ENCODE measurements at regions not wholly inside any gene's neighbourhood (a gene's known extent, or its start where the extent isn't known, plus 50 kb on each side); places are given as distances from the start of the nearest gene placed in this dataset.

DNA sequence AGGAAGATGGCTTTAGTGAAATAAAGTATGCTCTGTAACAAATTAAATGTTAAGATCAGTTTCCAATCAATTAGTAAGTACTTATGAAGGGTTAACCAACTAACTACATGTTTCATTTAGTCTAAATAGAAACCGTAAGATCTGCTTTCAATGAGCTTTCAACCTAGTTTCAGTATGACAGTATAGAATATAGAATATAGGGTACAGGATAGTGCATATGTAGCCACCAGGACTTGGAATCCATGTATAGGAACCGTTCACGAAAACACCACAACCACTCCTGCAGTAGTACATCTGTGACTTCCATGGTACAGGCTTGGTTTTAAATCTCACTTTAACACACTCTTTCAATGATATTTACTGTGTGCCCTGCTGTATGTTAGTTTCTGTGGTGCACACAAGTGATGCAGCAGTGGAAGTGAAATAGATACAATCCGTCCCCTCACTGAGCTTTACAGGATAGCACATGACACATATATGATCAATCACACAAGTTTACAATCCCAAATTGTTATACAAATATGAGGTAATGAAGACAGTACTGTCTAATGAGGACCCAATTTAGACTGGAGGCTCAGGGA is 479.7 kb upstream of the MARCKS start:
- Histone ChIP-seq H3K4me1 (no peaks in the 10 kb centered on the region), H3K27ac (no peak overlapping the region), H3K36me3 (no peaks in the 10 kb centered on the region), H3K27me3 (ENCODE audit: low read depth) (no peaks in the 10 kb centered on the region), H3K4me3 (no peak overlapping the region), H3K9me3 (no peaks in the 10 kb centered on the region)
- intact Hi-C loops (cut with DNase I), result no loop called here
- no peak for ATAC-seq
- TF ChIP-seq, protein P1, sequence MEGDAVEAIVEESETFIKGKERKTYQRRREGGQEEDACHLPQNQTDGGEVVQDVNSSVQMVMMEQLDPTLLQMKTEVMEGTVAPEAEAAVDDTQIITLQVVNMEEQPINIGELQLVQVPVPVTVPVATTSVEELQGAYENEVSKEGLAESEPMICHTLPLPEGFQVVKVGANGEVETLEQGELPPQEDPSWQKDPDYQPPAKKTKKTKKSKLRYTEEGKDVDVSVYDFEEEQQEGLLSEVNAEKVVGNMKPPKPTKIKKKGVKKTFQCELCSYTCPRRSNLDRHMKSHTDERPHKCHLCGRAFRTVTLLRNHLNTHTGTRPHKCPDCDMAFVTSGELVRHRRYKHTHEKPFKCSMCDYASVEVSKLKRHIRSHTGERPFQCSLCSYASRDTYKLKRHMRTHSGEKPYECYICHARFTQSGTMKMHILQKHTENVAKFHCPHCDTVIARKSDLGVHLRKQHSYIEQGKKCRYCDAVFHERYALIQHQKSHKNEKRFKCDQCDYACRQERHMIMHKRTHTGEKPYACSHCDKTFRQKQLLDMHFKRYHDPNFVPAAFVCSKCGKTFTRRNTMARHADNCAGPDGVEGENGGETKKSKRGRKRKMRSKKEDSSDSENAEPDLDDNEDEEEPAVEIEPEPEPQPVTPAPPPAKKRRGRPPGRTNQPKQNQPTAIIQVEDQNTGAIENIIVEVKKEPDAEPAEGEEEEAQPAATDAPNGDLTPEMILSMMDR (IDR thresholded peaks at IDR 0.05), result no peak
- no peak for DNase-seq

DNA sequence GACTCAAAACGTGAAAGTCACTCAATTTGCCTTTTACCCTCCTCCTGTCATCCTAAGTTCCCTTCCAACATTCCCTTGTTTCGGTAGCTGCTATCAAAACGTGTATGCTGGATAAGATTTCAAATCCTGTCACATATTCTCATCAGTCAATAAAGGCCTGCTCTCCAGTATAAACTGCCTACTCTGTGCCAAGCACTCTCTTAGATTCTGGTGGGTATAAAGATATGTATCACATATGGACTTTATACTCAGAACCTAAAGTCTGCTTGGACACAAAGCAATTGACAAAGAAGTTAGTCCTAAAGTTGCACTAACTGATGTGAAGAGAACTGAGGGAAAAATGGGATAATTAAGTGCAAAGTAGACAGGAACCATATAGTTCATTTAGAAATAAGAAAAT is 476.6 kb upstream of the MARCKS start:
- Histone ChIP-seq H3K4me1 (no peaks in the 10 kb centered on the region), H3K27me3 (ENCODE audit: low read depth) (no peaks in the 10 kb centered on the region), H3K36me3 (no peaks in the 10 kb centered on the region), H3K9me3 (no peaks in the 10 kb centered on the region), H3K4me3 (no peak overlapping the region), H3K27ac (no peak overlapping the region)
- TF ChIP-seq, protein P1 (IDR thresholded peaks at IDR 0.05), result no peak
- DNase-seq (no peak), ATAC-seq (no peak)
- intact Hi-C loops (cut with DNase I), result no loop called here

DNA sequence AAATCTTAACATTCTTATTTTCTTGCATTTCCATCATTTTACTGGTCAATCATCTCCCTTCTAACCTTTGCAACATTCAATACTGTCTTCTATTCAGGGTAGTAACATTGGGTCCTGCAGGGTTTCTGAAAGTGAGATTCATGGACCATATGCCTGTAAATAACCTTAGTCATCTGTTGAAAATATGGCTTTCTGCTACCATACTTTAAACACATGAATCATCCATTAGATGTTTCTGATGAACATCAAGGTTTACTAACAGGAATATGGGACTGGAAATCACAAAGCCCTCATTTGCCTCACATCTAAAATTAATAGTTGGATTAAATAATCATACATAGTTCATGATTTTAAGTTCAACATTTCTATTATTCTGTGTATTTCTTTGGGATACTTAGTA is 475.9 kb upstream of the MARCKS start:
- Histone ChIP-seq H3K27ac (no peak overlapping the region), H3K27me3 (ENCODE audit: low read depth) (no peaks in the 10 kb centered on the region), H3K4me1 (no peaks in the 10 kb centered on the region), H3K4me3 (no peak overlapping the region), H3K9me3 (no peaks in the 10 kb centered on the region), H3K36me3 (no peaks in the 10 kb centered on the region)
- no peak for ATAC-seq
- no peak for DNase-seq
- TF ChIP-seq, protein P1 (IDR thresholded peaks at IDR 0.05), result no peak
- intact Hi-C loops (cut with DNase I), result no loop called here

DNA sequence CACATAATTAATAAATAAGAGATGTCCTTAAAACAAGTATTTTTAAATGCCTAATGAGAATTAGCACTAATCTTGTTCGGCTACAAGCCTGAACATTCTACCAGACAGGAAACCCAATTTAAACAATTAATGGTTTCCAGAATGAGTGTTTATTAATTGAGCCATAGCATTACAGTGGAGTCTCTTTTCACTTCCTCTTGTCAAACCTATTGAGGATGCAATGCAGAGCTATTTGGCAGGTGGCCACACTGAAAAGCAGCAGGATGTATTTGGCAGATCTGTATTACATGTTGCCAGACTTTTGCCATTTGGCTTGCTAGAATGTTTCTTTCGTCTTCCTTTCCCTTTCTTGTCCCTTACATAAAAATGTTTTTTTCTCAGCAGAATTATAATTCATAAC is 475.2 kb upstream of the MARCKS start:
- TF ChIP-seq, protein P1 (IDR thresholded peaks at IDR 0.05), result no peak
- ATAC-seq (no peak), DNase-seq (no peak)
- Histone ChIP-seq H3K36me3 (no peaks in the 10 kb centered on the region), H3K4me1 (no peaks in the 10 kb centered on the region), H3K9me3 (no peaks in the 10 kb centered on the region), H3K27me3 (ENCODE audit: low read depth) (no peaks in the 10 kb centered on the region), H3K4me3 (no peak overlapping the region), H3K27ac (no peak overlapping the region)
- intact Hi-C loops (cut with DNase I), result no loop called here

DNA sequence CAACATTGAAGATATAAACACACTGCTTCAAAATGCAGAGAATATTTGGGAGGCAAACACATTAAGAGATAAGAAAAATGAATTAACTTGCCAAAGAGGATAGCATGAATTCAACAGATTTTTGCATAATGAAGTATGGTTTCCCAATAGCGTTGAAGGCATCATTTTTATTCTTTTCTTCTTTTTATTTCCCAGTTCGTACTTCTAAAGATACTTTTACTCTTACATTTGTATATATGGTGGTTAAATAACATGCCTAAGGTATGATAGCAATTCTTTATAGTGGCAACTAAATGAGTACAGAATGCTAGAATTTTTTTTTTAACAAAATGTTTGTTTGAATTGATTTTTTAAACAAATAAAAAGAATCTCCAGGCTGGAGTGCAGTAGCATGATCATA is 473.4 kb upstream of the MARCKS start:
- DNase-seq (no peak), ATAC-seq (no peak)
- Histone ChIP-seq H3K36me3 (no peaks in the 10 kb centered on the region), H3K27me3 (ENCODE audit: low read depth) (no peaks in the 10 kb centered on the region), H3K27ac (no peak overlapping the region), H3K9me3 (no peaks in the 10 kb centered on the region), H3K4me1 (no peaks in the 10 kb centered on the region), H3K4me3 (no peak overlapping the region)
- TF ChIP-seq, protein P1 (IDR thresholded peaks at IDR 0.05), result no peak
- intact Hi-C loops (cut with DNase I), result no loop called here

DNA sequence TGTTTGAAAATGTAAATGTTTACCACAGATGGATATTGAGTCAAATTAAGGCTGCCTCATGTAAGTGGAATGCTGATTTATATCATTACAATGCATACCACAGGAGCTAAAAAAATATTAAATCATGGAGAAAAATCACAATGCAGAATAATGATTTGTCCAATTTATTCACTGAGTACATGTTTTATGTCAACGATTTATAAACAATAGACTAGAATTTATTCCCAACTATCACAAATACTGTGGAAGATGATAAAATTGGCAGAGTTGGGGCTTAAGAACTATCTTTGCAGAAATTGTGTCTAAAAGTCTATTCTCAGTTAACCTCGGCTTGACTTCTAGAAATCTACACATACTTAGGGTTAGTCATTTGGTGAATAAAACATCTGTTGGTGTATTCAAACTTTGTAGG is 472.1 kb upstream of the MARCKS start:
- Histone ChIP-seq H3K9me3 (no peaks in the 10 kb centered on the region), H3K4me3 (no peak overlapping the region), H3K27me3 (ENCODE audit: low read depth) (no peaks in the 10 kb centered on the region), H3K4me1 (no peaks in the 10 kb centered on the region), H3K27ac (no peak overlapping the region), H3K36me3 (no peaks in the 10 kb centered on the region)
- intact Hi-C loops (cut with DNase I), result no loop called here
- DNase-seq (no peak), ATAC-seq (no peak)
- TF ChIP-seq, protein P1 (IDR thresholded peaks at IDR 0.05), result no peak
